Right lobe of liver (tissue), 6 donors: ENCODE measurements at regions not wholly inside any gene's neighbourhood (a gene's known extent, or its start where the extent isn't known, plus 50 kb on each side); places are given as distances from the start of the nearest gene placed in this dataset.

Source experiments
- ATAC-seq, 4 donors: fragments of 200-7000 bp; cut with Tn5 transposase; one replicate each; pipeline ENCODE4 v1.9.1; 2020; ENCODE audit warnings: mild to moderate bottlenecking in 4 of 4, moderate library complexity in 4 of 4
- DNase-seq, 3 donors: peaks; one replicate each; pipeline ENCODE4 v3.0.0-alpha.2; 2020
- H3K27ac ChIP-seq, 3 donors: fragments of 200-600 bp; one replicate each; pipeline ENCODE4 v1.8.0; 2022
- H3K27me3 ChIP-seq, 2 donors: fragments of 200-600 bp; one replicate each; pipeline ENCODE4 v1.8.0; 2022
- H3K36me3 ChIP-seq, 4 donors: fragments of 200-600 bp; sonication (generic) in 1 of 4; one replicate each; pipeline versions ENCODE4 v1.5.1 to v1.8.0; 2017 to 2022; ENCODE audit warnings: control low read depth in 1 of 4
- H3K4me1 ChIP-seq, 4 donors: fragments of 200-600 bp; sonication (generic) in 1 of 4; one replicate each; pipeline versions ENCODE4 v1.5.1 to v1.8.0; 2017 to 2022; ENCODE audit warnings: control low read depth in 1 of 4
- H3K4me3 ChIP-seq, 3 donors: fragments of 200-600 bp; one replicate each; pipeline ENCODE4 v1.8.0; 2022
- H3K9me3 ChIP-seq, 4 donors: fragments of 200-600 bp; sonication (generic) in 1 of 4; one replicate each; pipeline versions ENCODE4 v1.5.1 to v1.8.0; 2017 to 2022; ENCODE audit warnings: control low read depth in 1 of 4
- CTCF ChIP-seq, 4 donors: fragments of 200-600 bp in 3 of 4; fragments of 450-650 bp in 1 of 4; IDR thresholded peaks; one replicate each; pipeline versions ENCODE4 v1.5.1 to v1.8.0; 2016 to 2022; ENCODE audit warnings: antibody characterized with exemption in 4 of 4, mild to moderate bottlenecking in 2 of 4
- POLR2A ChIP-seq: fragments of 450-650 bp; IDR thresholded peaks from one replicate; pipeline ENCODE4 v1.6.1; 2017; ENCODE audit warnings: antibody characterized with exemption, mild to moderate bottlenecking
- WGBS: methylation state at CpG from one replicate; pipeline ENCODE4 v1.1.6; 2018; ENCODE audit warnings: low coverage, low lambda C conversion rate; ENCODE audit not compliant: insufficient coverage; ENCODE audit errors: missing lambda C conversion rate; 5-methylcytosine and 5-hydroxymethylcytosine counted together
- intact Hi-C, 2 donors: fragments of 100-400 bp; cut with DNase I; formaldehyde crosslinking; loops; one replicate each; pipeline versions ENCODE4 v1.11.2 to v1.14.1; 2022
- donor health status: DM: no; HTN: yes; CAD: no.
- donor health status: DM: no; HTN: no; CAD: no.
- donor health status: DM: no; HTN: no; CAD: no.
- donor health status: DM: no; HTN: yes; CAD: no.
- donor health status: DM: no; HTN: yes; CAD: no.

DNA sequence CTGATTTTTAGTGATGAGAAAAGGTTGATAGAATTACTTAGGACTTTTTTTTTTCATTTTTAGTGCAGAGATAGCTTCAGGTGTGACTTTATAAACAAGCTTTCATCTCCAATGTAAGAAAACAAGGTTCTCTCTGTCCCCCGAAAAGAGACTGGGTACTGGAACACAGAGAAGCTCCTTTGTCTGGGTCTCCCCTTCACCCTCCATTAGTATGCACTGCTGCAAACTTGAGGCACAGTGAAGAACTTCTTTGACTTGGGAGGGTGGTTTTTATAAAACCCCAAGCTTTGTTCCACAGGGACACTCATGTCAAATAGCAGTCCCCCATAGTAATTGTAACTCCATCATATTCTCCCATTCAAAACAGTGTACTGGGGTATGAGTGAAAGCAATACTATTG lies 93.5 kb upstream of the SOX2 start:
- DNase-seq (no peak), ATAC-seq (no peak)
- 64% methylated on average over 1 of the region's 1 CpG for WGBS
- Histone ChIP-seq H3K36me3 (no peaks in the 10 kb centered on the region), H3K4me3 (no peak overlapping the region), H3K4me1 (no peaks in the 10 kb centered on the region), H3K9me3 (no peaks in the 10 kb centered on the region), H3K27me3 (no peaks in the 10 kb centered on the region), H3K27ac (no peak overlapping the region)
- intact Hi-C loops, result no loop called here
- no peak for TF ChIP-seq CTCF (IDR thresholded peaks at IDR 0.05)
- no peak for TF ChIP-seq POLR2A

- intact Hi-C loops, result no loop called here
- TF ChIP-seq POLR2A (no peak), CTCF (IDR thresholded peaks at IDR 0.05) (no peak)
- 56% methylated on average over 2 of the region's 2 CpGs for WGBS
- ATAC-seq, result no peak
- H3K4me1 ChIP-seq, result no peaks in the 10 kb centered on the region
- no peaks in the 10 kb centered on the region for H3K27me3 ChIP-seq
- DNase-seq, result no peak
- no peak overlapping the region for H3K27ac ChIP-seq
- no peak overlapping the region for H3K4me3 ChIP-seq
- H3K36me3 ChIP-seq, result no peaks in the 10 kb centered on the region
- H3K9me3 ChIP-seq, result no peaks in the 10 kb centered on the region
Measured at GRCh38 chr3:181616088-181617070, 95.3 kb upstream of the SOX2 start.

GRCh38 chr3:181615666-181616065 lies 96.1 kb upstream of the SOX2 start:
- Histone ChIP-seq H3K4me3 (no peak overlapping the region), H3K9me3 (no peaks in the 10 kb centered on the region), H3K27me3 (no peaks in the 10 kb centered on the region), H3K4me1 (no peaks in the 10 kb centered on the region), H3K36me3 (no peaks in the 10 kb centered on the region), H3K27ac (no peak overlapping the region)
- ATAC-seq, result no peak
- intact Hi-C loops, result no loop called here
- TF ChIP-seq POLR2A (no peak), CTCF (IDR thresholded peaks at IDR 0.05) (no peak)
- DNase-seq, result no peak

- no peak for TF ChIP-seq POLR2A
- TF ChIP-seq CTCF (IDR thresholded peaks at IDR 0.05), result no peak
- ATAC-seq, result no peak
- intact Hi-C loops, result no loop called here
Measured at GRCh38 chr3:181614878-181615277, 96.8 kb upstream of the SOX2 start.

More at GRCh38 chr3:181614878-181615277, 96.8 kb upstream of the SOX2 start:
- Histone ChIP-seq H3K36me3 (no peaks in the 10 kb centered on the region), H3K4me1 (no peaks in the 10 kb centered on the region), H3K27me3 (no peaks in the 10 kb centered on the region), H3K27ac (no peak overlapping the region), H3K9me3 (no peaks in the 10 kb centered on the region), H3K4me3 (no peak overlapping the region)
- no peak for DNase-seq
